ENCODE measurements at regions not wholly inside any gene's neighbourhood (a gene's known extent, or its start where the extent isn't known, plus 50 kb on each side); places are given as distances from the start of the nearest gene placed in this dataset.

DNA sequence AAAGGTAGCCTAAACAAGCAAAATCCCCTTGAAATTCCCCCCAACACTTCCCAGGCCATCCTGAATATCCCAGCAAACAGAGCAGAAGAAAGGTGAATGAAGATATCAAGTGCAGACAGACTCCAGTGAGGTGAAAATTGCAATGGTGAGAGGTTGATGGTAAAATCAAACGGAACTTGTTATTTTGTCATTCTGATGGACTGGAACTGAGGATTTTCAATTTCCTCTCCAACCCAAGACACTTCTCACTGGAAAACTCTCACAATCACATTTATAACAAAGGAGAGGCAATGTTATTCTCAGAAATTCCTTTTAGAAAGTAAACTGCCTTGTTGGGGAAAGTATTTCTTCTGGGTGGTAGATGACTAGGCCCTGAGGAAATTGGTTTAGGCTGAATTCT lies 412.4 kb upstream of the C9orf72 start:
- no peak for TF ChIP-seq POLR2A (IDR thresholded peaks at IDR 0.05; ENCODE audit: low read depth, low read length)
- TF ChIP-seq, protein P1, sequence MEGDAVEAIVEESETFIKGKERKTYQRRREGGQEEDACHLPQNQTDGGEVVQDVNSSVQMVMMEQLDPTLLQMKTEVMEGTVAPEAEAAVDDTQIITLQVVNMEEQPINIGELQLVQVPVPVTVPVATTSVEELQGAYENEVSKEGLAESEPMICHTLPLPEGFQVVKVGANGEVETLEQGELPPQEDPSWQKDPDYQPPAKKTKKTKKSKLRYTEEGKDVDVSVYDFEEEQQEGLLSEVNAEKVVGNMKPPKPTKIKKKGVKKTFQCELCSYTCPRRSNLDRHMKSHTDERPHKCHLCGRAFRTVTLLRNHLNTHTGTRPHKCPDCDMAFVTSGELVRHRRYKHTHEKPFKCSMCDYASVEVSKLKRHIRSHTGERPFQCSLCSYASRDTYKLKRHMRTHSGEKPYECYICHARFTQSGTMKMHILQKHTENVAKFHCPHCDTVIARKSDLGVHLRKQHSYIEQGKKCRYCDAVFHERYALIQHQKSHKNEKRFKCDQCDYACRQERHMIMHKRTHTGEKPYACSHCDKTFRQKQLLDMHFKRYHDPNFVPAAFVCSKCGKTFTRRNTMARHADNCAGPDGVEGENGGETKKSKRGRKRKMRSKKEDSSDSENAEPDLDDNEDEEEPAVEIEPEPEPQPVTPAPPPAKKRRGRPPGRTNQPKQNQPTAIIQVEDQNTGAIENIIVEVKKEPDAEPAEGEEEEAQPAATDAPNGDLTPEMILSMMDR (conservative IDR thresholded peaks at IDR 0.05; ENCODE audit: low read depth, low read length), result no peak
- TF ChIP-seq RCOR1 (IDR thresholded peaks at IDR 0.05; ENCODE audit: insufficient replicate concordance, low read length), result no peak
- TF ChIP-seq SMC3 (IDR thresholded peaks at IDR 0.05; ENCODE audit: low read depth, low read length), result no peak
- no peak for TF ChIP-seq MAZ (IDR thresholded peaks at IDR 0.05; ENCODE audit: borderline replicate concordance, low read depth, low read length)
- TF ChIP-seq CEBPB (IDR thresholded peaks at IDR 0.05; ENCODE audit: low read depth, low read length), result no peak
- TF ChIP-seq BHLHE40 (IDR thresholded peaks at IDR 0.05; ENCODE audit: low read depth, low read length), result no peak
- no peak for TF ChIP-seq CHD1 (IDR thresholded peaks at IDR 0.05; ENCODE audit: low read depth, low read length)
- no peak for TF ChIP-seq RAD21 (IDR thresholded peaks at IDR 0.05; ENCODE audit: low read length)
